ENCODE measurements at regions not wholly inside any gene's neighbourhood (a gene's known extent, or its start where the extent isn't known, plus 50 kb on each side); places are given as distances from the start of the nearest gene placed in this dataset.

DNA sequence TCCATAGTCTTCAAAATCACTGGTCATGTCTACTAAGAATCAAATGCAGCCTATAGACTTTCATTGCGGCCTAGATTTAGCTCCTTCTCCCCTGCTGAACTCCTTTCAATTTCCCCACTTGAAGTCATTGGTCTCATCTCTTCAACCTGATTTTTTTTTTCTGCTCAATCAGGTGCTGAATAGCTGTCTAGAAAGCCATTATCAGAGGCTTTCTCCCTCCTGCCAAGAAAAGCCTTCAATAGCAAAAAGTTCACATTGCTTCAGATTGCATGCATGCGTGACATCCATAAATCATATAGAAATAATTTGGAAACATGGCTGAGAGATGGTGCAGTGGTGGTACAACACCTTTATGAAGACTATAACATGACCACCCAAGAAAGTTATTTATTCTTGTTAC lies 316.2 kb downstream of the PLK2 start:
- DNase-seq, result no peak

DNA sequence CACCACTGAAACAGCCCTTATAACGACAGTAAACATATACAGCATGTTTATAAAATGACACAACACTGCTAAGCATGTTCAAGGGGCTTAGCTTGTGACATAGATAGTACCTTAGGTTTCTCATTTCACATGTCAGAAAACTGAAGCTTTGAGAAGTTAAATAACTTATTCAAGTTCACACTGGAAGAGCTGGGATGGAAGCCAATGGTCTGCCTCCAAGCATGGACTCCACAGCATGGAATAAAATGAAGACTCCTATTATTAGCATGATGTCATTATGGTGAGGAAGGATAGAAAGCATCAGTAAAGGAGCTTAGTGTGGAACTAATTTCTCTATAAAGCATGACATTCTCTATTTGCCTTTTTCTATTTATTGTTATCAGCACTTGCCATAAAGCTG lies 316.7 kb downstream of the PLK2 start:
- DNase-seq, result no peak

DNA sequence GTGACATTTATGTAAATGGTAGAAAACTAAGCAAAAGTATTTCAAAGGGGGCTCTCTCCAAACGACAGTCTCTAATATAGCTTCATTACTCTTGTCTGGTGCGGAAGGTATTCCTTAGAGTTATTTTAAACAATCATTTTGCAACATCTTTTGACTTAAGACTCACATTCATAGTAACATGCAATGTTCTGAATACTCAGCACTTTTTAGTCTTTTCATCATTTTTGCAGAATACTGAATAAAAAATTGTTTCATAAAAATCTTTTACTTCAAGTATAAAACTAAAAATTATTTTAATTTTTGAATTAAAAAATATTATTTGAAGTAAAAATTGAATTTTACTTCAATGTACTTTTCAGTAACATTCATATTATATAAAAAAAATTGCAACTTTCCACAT lies 321.1 kb downstream of the PLK2 start:
- DNase-seq, result no peak

DNA sequence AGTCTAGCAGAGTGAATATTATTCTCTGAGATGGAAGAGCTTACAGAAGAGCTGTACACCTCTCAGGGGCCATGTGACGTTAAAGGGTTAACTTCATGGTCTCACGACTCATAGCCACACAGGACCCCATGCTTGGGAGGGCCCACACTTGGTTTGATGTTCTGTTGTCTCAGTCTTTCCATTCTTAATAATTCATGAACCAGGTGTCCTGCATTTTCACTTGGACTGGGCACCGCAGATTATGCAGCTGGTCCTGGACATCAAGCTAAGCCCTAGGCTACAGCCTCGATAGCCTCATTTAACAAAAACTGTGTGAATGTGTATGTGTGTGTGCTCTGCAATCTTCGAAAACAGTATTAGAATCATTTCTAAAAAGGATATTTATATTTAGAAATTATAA lies 323.5 kb downstream of the PLK2 start:
- no peak for DNase-seq

DNA sequence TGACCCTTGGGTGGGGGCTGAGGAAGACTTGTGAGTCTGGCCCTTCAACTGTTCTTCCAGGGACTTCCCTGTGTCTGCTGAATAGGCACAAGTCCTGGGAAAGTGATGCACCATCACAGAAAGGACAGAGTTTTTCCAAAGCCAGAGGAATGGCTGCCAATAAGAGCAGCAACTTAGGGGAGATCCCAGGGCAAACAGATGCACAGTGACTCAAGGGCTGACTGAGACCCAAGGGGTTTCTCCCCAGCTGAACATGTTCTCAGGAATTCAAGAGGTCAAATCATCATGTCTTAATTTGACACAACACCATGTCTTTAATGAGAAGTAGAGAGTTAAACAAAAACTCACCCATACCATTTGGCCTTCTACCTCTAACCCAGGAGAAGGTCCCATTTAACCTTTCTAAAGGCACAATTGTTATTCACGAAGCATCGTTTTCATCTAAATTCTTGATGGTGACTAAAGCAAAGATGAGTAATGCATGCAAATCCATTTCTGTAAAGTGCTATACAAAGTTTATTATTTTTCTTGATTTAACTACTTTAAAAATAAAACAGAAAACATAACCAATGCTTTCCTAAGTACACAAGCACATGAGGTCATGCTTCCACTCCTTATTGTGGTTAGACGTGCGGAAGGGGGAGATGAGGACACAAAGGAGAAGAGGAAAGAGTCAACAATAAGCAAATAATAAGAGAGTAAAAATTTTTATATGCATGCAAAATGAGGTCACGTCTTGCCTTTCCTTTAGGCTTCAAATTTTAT lies 324.1 kb downstream of the PLK2 start:
- DNase-seq, result no peak

DNA sequence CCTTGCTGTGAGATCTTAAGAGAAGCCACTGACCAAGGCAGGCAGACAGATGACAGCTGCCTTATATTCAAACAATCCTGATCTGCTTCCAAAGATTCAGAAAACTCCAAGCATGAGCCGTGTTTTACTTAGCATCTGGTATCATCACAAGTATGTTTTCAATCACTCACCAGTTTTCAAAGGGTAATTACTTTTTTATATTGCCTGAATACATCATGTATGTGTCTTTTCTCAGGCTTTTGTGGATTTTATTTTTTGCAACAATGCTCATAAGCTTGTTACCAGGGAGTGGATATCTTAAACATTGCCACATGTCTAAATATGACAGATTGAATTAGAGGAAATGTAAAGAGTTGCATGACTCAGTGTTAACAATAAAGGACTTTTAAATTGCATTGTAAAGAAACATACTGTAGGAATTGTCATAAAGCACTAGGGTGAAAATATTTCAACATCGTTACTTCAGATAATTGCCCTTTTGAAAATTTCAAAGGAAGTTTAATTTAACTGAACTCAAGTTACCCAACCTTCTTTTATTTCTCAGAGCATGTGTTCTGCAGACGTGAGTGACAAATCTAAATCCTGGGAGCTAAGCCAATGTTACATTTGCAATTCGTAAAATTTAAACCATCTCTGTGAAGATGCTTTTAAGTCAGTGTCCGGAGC lies 326.1 kb downstream of the PLK2 start:
- no peak for DNase-seq

DNA sequence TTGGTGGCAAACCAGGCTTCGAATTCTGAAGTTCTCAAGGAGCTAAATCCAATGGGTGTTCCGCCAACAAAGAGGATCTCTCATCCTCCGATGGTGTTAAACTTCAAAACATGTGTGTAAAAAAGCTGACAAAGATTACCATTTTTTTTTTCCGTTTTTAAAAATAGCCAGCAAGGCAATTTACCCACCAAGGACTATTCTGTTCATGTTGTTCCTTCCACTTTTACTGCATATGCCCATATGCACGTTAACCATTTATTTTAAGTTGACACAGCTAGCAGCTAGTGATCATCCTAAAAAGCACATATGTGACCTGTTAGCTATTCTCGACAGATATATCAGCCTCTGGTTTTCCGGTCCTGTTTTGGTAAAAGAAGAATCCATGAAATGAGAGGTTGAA lies 326.7 kb downstream of the PLK2 start:
- DNase-seq, result no peak

DNA sequence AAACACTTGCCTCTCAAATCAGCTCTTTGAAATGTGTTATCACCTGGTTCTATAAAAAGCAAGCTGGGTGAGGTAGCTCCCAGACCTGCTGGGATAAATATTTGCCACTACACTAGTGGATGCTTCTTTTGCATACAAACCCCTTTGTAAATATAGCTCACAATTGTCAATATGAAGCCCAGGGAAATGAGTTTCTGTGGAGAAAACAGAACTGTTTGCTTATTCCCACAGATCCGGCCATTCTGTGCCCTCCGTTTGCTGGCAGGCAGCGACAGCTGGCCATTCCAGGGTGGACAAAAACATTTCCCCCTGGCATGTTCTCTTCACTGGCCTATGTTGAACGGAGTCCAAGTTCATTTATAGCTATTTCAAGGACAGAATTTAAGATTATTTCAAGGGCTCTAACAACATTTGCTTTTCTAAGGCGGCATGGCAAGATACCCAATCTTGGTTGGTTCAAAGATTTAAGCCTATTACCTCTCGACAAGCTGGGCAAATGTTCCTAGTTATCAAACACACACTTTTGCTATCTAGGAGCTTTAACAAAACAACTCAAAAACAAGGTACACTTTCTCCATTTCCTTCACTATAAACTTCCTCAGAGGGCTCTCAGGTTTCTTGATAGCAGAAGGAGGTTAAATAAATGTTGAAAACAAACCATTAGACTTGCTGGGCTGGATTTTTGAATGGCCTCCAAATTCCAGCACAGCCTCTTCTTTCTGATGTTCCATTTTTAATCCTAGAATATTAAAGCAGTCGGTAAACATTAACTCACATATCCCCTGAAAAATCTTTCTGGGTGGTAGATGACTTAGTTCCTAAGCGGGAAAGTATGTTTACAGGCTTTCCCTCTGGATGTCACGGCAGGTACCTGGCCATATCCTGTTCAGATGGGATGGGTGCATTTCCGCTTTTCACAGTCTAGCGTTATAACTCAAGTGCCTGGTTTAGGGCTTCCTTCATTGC lies 332.3 kb downstream of the PLK2 start:
- DNase-seq, result no peak

DNA sequence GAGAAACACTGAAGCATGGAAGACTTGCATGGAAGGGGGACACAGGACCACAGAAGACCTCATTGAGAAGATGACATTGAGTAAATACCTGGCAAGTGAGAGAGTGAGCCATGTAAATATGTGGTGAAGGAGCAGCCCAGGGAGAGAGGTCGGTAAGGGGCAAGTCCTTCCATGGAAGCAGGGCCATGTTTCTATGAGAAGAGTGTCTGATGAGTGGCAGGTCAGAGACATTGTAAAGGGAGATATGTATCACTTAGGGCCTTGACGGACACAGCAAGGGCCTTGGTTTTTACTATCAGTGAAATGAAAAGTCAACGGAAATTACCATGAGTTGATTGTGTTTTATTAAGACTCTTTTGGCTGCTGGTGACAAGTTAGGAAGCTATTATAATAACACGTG lies 336.4 kb downstream of the PLK2 start:
- DNase-seq, result no peak

DNA sequence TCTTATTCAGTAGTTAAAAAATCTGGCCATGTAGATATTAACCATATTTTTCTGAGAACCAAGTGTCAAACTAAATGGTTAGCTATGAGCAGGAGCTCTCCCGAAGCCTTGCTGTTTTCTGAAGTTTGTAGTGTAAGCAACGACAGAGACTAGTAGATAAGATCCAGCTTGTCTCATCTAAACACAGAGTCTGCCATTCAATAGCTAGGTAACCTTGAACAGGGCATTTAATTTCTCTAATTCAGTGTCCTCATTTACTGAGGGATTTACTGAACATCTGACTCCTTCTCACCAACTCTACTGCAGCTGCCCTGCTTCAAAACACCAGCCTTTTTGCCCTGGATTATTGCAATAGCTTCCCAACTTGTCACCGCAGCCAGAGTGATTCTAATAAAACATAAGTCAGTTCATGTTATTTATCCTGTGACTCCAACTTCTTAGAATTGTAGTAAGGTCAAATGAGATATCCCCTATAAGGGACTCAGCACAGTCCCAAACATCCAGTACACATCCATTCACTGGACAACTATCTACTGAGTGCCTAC lies 337.0 kb downstream of the PLK2 start:
- no peak for DNase-seq

DNA sequence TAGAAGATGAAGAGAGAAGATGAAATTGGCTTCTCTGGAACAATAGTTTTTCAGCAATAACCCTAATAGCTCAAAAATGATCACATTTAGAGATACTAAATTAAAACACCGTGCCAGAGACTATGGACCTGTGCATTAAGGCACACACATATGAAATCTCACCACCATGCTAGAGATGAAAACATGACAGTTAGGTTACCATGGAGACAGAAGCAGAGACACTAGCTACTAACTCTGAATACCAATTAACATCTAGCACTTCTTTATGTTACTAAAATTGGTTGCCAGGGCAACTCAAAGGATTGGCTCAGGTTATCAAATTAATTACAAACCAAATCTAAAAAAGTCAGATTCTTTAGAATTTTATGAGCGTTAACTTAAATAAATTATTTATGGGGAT lies 337.7 kb downstream of the PLK2 start:
- no peak for DNase-seq

DNA sequence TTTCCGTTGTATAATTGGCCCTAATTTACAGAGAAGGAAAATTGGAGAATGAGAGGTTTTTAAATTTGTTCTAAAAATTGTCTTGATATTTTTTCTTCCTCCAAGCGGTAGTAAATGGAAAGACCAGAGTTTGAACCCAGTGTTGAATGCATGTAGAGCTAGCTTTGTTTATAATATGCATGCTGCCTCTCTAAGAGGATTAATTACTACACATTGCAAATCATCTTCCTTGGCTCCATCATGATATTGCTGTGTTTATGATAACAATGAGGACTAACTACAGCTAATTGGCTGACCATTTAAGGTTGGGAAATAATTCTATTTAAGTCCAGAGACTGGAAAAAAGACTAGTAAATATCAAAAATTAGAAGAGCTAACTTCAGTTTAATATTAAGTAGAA lies 338.5 kb downstream of the PLK2 start:
- no peak for DNase-seq

DNA sequence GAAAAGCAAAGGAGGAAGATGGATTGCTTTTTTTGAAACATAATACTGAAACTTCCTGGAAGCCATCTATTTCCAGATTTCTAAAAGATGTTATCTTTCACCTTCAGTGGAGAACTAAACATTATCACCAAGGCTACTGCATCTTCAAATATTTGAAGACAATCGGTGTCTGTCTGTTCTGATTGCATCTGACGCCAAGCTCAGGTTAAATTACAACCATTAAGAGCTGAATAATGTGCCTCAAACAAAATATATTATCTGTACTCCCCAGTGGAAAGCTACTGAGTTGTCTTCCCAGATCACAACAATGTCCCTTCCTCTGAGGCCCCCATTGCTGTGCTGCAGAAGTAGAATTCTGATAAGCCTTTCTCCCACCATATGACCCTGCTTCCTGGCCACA lies 342.3 kb downstream of the PLK2 start:
- DNase-seq, result no peak

DNA sequence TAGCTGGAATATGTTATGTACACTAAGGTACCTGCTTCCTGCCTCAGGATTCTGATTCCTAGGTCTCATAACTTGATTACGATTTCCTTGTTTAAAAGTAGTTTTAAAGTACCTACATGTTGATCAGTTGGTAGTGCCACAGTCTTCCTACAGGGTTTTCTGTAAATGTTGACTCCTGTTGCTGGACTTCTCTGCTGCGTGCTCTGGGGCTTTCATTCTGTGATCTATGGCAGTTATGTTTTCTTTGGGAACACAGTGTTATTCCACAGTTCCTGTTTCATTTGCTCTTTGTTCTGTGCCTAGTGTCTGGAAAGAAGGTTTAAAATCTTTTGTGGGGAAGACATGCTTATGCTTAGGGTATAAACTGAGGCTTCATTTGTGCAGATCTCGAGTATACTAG lies 343.5 kb downstream of the PLK2 start:
- no peak for DNase-seq

DNA sequence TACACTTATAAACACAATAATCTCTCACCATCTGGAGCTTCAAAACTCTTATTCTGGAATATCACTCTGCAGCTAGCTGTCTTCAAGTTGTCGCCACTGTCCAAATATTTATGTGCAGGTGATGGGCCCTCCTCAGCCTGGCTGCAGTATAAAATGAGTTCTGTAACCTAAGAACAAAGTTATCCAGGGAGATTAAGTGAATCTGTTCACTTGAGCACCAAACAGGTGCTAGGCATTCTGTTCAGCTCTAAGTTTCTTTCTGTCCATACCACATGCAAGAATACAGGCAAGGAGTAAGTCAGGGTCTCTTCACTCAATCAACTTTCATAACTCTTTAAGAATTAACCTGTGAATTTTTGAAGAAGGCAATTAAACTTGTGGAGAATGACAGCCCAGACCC lies 344.1 kb downstream of the PLK2 start:
- DNase-seq, result no peak

DNA sequence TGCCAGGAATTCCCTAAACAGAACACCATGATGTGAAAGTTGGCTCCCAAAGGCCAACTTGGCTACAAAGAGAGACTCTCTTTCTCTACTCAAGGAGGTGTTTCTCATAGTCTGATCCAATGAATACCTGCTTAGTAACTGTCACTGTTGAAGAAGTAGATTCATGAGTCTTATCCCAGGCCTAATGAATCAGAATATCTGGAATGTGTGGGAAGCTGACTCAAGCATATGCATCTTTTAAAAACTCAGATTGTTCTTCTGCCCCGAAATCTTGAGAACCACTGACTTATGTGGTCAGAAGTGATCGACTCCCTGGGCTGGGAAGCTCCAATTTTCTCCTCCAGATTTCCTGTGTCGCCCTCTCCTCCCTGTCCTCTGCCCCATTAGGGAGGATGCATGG lies 345.6 kb downstream of the PLK2 start:
- no peak for DNase-seq

DNA sequence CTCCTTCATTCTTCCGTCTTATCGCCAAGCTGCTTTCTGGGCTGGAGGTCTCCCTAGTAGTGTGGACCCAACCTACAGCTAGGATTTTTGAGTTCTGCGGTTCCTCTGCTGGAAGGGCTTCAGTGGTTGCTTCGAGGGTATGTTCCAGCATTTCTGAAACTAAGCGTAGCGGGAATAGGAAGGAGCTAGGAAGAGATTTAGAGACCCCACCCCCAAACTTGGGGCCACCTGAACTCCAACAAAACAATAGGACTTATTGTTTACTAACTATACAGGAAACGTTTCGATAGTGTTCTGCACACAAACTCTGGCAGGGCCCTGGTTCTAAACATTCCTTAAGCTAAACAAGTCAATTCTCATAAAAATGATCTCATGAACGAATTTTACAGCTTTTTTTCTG lies 346.7 kb downstream of the PLK2 start:
- DNase-seq, result no peak

DNA sequence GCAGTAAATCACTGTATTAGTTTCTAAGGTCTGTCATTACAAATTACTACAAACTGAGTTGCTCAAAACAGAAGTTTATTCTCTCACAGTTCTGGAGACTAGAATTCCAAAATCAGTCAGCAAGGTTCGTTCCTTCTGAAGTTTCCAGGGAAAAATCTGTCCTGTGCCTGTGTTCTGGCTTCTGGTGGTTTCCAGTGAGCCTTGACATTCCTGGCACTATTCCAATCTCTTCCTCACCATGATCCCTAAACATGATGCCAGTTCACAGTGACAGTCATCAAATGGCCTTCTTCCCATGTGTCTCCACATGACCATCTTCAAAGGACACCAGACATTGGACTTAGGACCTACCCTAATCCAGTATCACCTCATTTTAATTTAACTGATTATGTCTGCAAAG lies 351.4 kb downstream of the PLK2 start:
- no peak for DNase-seq

DNA sequence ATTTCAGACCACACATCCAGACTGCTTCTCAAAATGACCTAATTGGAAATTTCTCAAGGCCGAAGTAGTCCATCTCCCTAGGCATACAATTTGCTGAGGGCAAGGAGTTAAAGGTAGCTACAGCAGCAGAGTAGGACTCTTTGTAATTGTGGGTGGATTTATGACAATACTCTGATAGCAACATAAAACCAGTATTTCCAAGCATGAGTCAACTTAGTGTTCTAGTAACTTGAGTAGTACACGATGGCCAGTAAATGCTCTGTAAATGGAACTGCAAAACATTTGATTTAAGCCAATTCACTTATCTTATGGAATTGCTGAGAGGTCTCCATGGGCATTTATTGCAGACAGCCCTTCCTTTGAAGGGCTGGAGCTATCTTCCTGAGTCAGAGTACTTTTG lies 352.2 kb downstream of the PLK2 start:
- DNase-seq, result no peak

DNA sequence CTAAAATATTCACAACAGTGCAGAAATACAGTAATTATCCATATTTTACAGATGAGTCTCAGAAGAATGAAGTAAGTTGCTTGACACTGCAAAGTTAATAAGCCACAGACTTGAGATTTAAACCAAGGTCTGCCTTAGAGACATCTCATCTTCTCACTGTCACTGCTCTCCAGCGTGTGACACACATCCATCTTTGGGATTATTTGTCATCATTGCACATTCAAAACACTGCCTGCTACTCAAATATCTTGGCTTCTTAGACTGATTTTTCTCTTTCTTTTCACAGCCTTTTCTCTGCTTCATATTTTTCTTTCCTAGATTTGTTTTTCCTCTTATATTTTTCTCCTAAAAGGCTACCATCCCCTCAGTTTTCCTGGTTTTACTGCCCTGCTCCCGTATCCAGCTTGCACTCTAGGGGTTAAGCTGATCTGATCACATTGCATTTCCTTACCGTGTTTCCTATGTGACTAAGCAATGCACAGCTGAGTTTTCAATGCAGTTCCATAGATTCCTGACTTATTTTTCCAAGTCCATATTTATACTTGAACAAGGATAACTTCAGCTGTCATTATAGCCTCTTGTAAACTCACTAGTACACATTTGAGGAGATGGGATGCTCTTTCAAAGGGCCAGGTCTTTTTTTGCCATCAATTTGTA lies 353.0 kb downstream of the PLK2 start:
- no peak for DNase-seq

DNA sequence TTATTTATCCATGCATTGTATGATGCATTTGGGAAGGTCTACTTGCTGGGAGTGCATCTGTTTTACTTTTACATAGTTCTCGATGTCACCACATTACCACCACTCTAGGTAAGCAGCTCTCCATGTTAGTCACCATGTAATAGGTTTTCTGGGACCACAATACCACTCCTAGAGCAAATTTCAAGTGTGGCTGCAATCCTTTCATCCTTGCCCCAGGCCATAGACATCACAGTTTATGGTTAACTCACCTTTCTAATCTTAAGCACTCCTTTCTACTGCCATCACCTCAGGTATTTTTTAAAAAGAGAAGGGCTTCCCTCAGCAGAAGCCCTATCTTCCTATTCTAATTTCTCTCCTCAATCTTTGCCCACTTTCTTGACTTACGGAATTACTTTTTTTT lies 354.1 kb downstream of the PLK2 start:
- no peak for DNase-seq

DNA sequence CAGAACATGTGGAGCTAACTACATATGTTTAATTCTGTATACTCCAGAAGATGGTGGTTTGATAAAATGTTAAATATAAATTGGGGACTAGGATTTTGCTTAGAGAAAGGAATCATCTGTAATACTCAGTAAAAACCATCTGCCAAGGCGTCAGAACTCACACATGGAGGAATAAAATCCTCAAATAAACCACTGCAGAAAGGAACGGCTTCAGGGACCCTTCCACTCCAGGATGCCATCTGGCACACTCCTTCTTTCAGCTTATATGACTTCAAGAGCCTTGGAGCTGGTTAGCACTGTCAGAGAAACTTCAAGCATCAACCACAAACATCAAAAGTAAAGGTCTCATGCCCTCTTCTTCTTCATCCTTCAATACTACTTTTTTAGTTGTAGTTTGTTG lies 360.6 kb downstream of the PLK2 start:
- no peak for DNase-seq

DNA sequence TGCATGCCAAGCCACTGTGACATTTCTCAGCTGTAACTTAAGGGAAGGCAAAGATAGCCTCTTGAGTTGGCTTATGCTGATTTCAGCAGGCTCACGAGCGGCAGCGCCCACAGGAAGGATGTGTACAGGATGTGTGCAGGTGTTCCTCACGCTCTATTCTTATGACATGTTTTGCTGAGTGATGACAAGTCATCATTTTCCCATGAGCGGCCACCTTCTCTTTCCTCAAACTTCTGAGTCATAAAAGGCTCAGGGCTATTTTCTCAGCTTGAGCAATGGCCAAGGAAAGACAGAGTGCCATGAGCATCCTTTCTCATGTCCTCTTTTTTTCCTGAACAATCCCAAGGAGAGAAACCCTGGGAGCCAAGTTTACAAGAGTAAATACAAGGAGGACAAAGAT lies 365.9 kb downstream of the PLK2 start:
- no peak for DNase-seq
